ENCODE measurements at regions not wholly inside any gene's neighbourhood (a gene's known extent, or its start where the extent isn't known, plus 50 kb on each side); places are given as distances from the start of the nearest gene placed in this dataset.

DNA sequence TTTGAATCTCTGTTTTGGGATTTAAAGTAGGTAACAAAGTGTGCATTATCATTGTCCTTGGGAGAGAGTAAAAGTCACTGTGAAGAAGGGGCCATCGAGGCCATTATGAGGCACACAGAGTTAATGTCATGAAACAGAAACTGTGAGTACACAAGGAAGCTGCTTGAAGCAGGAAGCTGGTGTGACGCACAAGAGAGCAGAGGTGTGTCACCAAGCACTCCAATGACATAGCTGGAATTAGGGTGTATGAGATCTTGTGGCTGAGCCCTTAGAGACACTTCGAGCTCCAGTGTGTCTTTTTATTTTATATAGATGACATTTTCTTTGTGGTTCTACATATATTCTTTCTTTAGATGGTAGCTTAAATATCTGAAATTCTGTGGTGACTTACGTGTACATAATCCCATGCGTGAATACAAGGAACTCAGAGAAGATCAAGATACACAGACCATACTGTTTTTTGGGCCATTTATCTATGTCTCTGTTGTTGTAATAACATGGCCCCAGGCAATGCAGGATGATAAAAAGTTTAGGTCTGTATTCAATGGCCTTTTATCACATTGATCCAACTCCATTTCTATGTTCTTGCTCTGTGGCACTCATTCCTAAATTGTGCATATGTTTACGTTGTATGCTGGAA lies 164.7 kb upstream of the FAM98A start:
- intact Hi-C loops (cut with DNase I) = no loop called here
- ATAC-seq = no peak

DNA sequence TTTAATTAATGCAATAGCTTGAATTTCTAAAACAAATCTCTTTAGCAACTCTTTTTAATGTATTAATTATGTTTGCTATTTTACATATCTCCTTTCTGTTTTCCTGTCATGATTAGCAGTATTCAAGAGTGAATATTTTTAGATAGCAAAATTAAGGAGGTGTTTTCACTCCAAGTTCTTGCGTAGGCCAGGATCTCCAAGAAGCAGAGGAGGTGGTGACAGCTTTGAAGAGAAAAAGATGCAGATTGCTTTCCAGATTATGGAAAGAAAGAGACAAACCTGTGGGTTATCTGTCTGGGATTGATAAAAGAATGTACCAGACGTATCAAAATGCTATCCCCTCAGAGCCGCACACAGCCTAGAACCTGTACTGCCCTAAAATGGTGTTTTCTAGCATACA lies 163.5 kb upstream of the FAM98A start:
- ATAC-seq = no peak
- no peak for DNase-seq
- Histone ChIP-seq H3K4me3 (no peak overlapping the region), H3K4me1 (no peaks in the 10 kb centered on the region), H3K9me3 (no peaks in the 10 kb centered on the region), H3K36me3 (no peaks in the 10 kb centered on the region), H3K27ac (no peak overlapping the region), H3K27me3 (no peaks in the 10 kb centered on the region)
- 53% methylated on average over 3 of the region's 3 CpGs for WGBS (ENCODE audit: insufficient coverage, low coverage, low lambda C conversion rate, missing lambda C conversion rate)
- TF ChIP-seq POLR2A (IDR thresholded peaks at IDR 0.05) = no peak
- TF ChIP-seq, protein P1, sequence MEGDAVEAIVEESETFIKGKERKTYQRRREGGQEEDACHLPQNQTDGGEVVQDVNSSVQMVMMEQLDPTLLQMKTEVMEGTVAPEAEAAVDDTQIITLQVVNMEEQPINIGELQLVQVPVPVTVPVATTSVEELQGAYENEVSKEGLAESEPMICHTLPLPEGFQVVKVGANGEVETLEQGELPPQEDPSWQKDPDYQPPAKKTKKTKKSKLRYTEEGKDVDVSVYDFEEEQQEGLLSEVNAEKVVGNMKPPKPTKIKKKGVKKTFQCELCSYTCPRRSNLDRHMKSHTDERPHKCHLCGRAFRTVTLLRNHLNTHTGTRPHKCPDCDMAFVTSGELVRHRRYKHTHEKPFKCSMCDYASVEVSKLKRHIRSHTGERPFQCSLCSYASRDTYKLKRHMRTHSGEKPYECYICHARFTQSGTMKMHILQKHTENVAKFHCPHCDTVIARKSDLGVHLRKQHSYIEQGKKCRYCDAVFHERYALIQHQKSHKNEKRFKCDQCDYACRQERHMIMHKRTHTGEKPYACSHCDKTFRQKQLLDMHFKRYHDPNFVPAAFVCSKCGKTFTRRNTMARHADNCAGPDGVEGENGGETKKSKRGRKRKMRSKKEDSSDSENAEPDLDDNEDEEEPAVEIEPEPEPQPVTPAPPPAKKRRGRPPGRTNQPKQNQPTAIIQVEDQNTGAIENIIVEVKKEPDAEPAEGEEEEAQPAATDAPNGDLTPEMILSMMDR (IDR thresholded peaks at IDR 0.05) = no peak
- intact Hi-C loops (cut with DNase I) = no loop called here

More for the DNA sequence above, 164.7 kb upstream of the FAM98A start:
- no peak overlapping the region for H3K27ac ChIP-seq
- no peak overlapping the region for H3K4me3 ChIP-seq
- 43% methylated on average over 6 of the region's 6 CpGs for WGBS (ENCODE audit: insufficient coverage, low coverage, low lambda C conversion rate, missing lambda C conversion rate)
- H3K36me3 ChIP-seq = no peaks in the 10 kb centered on the region
- no peak for DNase-seq
- TF ChIP-seq, protein P1 (IDR thresholded peaks at IDR 0.05) = no peak
- no peak for TF ChIP-seq POLR2A (IDR thresholded peaks at IDR 0.05)
- no peaks in the 10 kb centered on the region for H3K4me1 ChIP-seq
- H3K9me3 ChIP-seq = no peaks in the 10 kb centered on the region
- H3K27me3 ChIP-seq = no peaks in the 10 kb centered on the region

DNA sequence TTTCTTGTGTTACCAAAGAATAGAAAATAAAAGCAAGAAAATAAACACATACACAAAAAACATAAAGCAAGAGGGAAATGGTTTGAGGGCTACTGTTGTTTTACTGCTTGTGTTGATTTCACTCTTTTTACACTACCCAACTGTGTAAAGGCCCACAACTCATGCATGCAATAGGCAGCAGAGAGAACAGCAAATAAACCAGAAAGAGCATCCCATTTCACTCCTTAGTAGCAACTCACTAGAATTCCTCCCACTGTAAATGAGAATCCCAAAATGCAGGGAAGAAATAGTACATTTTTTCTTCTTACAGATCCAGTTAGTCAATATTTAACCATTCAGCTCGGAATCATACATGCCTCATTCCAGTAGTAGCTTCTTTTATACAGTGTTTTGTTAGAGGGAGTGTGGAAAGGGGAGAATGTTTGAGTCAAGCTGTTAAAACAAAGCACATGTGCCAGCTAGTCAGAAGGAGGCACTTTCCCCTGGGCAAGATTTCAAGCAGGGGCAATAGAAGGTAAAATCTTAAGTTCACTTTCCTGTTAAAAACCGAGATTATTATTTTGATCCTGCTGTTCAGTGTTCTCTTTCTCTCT lies 147.2 kb upstream of the FAM98A start:
- no peak for ATAC-seq
- TF ChIP-seq, protein P1 (IDR thresholded peaks at IDR 0.05) = no peak
- no peak for TF ChIP-seq POLR2A (IDR thresholded peaks at IDR 0.05)
- no peaks in the 10 kb centered on the region for H3K9me3 ChIP-seq

DNA sequence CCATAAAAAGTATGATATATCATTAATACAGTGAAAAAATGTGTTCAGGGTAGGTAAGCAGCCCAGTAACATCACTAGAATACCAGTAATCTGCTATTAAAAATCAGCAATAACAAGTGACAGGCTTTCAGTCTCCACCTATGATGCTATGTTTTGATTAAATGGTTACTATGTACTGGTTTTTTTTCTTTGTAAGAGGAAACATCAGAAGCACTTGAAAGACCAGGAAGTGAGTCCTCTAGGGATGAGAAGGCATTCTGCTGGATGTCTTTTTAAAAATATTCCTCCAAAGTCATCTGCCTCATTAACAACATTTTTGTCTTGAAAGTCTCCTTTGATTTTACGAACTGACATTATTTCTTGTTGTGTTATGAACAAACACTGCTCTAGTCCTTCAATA lies 136.0 kb upstream of the FAM98A start:
- Histone ChIP-seq H3K9me3 (no peaks in the 10 kb centered on the region), H3K4me1 (no peaks in the 10 kb centered on the region), H3K36me3 (no peaks in the 10 kb centered on the region), H3K27ac (no peak overlapping the region), H3K27me3 (no peaks in the 10 kb centered on the region), H3K4me3 (no peak overlapping the region)
- intact Hi-C loops (cut with DNase I) = no loop called here
- 18% methylated on average over 1 of the region's 1 CpG for WGBS (ENCODE audit: insufficient coverage, low coverage, low lambda C conversion rate, missing lambda C conversion rate)
- no peak for ATAC-seq
- TF ChIP-seq, protein P1 (IDR thresholded peaks at IDR 0.05) = no peak
- no peak for TF ChIP-seq POLR2A (IDR thresholded peaks at IDR 0.05)
- DNase-seq = no peak

More for the DNA sequence above, 147.2 kb upstream of the FAM98A start:
- Histone ChIP-seq H3K27me3 (no peaks in the 10 kb centered on the region), H3K4me3 (no peak overlapping the region), H3K4me1 (no peaks in the 10 kb centered on the region), H3K36me3 (no peaks in the 10 kb centered on the region), H3K27ac (no peak overlapping the region)
- 32% methylated on average over 2 of the region's 2 CpGs for WGBS (ENCODE audit: insufficient coverage, low coverage, low lambda C conversion rate, missing lambda C conversion rate)
- intact Hi-C loops (cut with DNase I) = no loop called here
- no peak for DNase-seq

Data from right lobe of liver (tissue), 6 donors.